H1 (cell line): ENCODE measurements at regions not wholly inside any gene's neighbourhood (a gene's known extent, or its start where the extent isn't known, plus 50 kb on each side); places are given as distances from the start of the nearest gene placed in this dataset.

ENCODE experiments used
- ATF3 ChIP-seq: IDR thresholded peaks from 2 replicates; pipeline ENCODE4 v1.6.1; 2011; ENCODE audit warnings: low read depth, mild to moderate bottlenecking, low read length; ENCODE audit not compliant: insufficient read depth
- CEBPB ChIP-seq: IDR thresholded peaks from 2 replicates; pipeline ENCODE4 v1.6.1; 2012; ENCODE audit warnings: low read depth, low read length
- CTCF ChIP-seq, 3 experiments: IDR thresholded peaks; 1 replicate in 2 of 3; 2 replicates in 1 of 3; pipeline versions ENCODE4 v1.5.1 to v1.6.1; 2011; ENCODE audit warnings: low read length in 3 of 3, mild to moderate bottlenecking in 3 of 3, inconsistent platforms in 2 of 3, low read depth in 1 of 3, moderate library complexity in 1 of 3; ENCODE audit not compliant: insufficient read depth in 1 of 3; ENCODE audit errors: control extremely low read depth in 1 of 3
- GTF2F1 ChIP-seq: IDR thresholded peaks from 2 replicates; pipeline ENCODE4 v1.6.1; 2012; ENCODE audit warnings: low read depth, low read length, improper control_type of control experiment, borderline replicate concordance
- JUN ChIP-seq: IDR thresholded peaks from 2 replicates; pipeline ENCODE4 v1.6.1; 2011; ENCODE audit warnings: low read depth, mild to moderate bottlenecking, improper control_type of control experiment, low read length
- JUND ChIP-seq: IDR thresholded peaks from 2 replicates; pipeline ENCODE4 v1.6.1; 2011; ENCODE audit warnings: mild to moderate bottlenecking, improper control_type of control experiment, low read length
- KDM5A ChIP-seq: fragments of 200-600 bp; IDR thresholded peaks from 2 replicates; pipeline ENCODE4 v1.7.1; 2012; ENCODE audit warnings: mild to moderate bottlenecking, low read length, inconsistent platforms, mixed read lengths
- NRF1 ChIP-seq: IDR thresholded peaks from 2 replicates; pipeline ENCODE4 v1.6.1; 2011; ENCODE audit warnings: mild to moderate bottlenecking, low read depth, low read length, improper control_type of control experiment
- POLR2A ChIP-seq, 2 experiments: IDR thresholded peaks; 1 replicate in 1 of 2; 2 replicates in 1 of 2; pipeline ENCODE4 v1.6.1; 2011; ENCODE audit warnings: low read depth in 2 of 2, low read length in 2 of 2, mild to moderate bottlenecking in 2 of 2; ENCODE audit errors: control extremely low read depth in 1 of 2
- RNF2 ChIP-seq: fragments of 200-900, 300-1000 bp; sonication (generic); IDR thresholded peaks from 2 replicates; pipeline ENCODE4 v1.7.1; 2016; ENCODE audit warnings: borderline replicate concordance, low read depth, mild to moderate bottlenecking, antibody characterized with exemption, low read length; ENCODE audit not compliant: poor library complexity, severe bottlenecking; ENCODE audit errors: missing control alignments
- RXRA ChIP-seq: IDR thresholded peaks from 2 replicates; pipeline ENCODE4 v1.6.1; 2011; ENCODE audit warnings: low read depth, mild to moderate bottlenecking, low read length, moderate library complexity; ENCODE audit not compliant: insufficient read depth
- SIRT6 ChIP-seq: IDR thresholded peaks from one replicate; pipeline ENCODE4 v1.7.1; 2012; ENCODE audit warnings: low read length, inconsistent platforms
- USF2 ChIP-seq: IDR thresholded peaks from 2 replicates; pipeline ENCODE4 v1.6.1; 2011; ENCODE audit warnings: low read length, improper control_type of control experiment
- ZNF274 ChIP-seq: IDR thresholded peaks from 2 replicates; pipeline ENCODE4 v1.7.0; 2012; ENCODE audit warnings: low read length, borderline replicate concordance; ENCODE audit errors: extremely low read depth

- no peak for TF ChIP-seq ATF3
- no peak for TF ChIP-seq CTCF (IDR thresholded peaks at IDR 0.05; ENCODE audit: control extremely low read depth in 1 of 3, insufficient read depth in 1 of 3, low read depth in 1 of 3, low read length in 3 of 3)
- no peak for TF ChIP-seq NRF1
- TF ChIP-seq GTF2F1, result no peak
- TF ChIP-seq KDM5A, result no peak
- TF ChIP-seq POLR2A (IDR thresholded peaks at IDR 0.05; ENCODE audit: control extremely low read depth in 1 of 2, low read depth in 2 of 2, low read length in 2 of 2), result no peak
- no peak for TF ChIP-seq USF2
- TF ChIP-seq JUN, result no peak
- no peak for TF ChIP-seq SIRT6
- no peak for TF ChIP-seq RNF2
- TF ChIP-seq CEBPB, result no peak
- no peak for TF ChIP-seq RXRA
- no peak for TF ChIP-seq ZNF274
- TF ChIP-seq JUND, result no peak
Observed at GRCh38 chr13:82187227-82187626, 1695.0 kb downstream of the SLITRK1 start.
